GM19455 (cell line): ENCODE measurements at regions not wholly inside any gene's neighbourhood (a gene's known extent, or its start where the extent isn't known, plus 50 kb on each side); places are given as distances from the start of the nearest gene placed in this dataset.

Source experiments
- ATAC-seq: cut with Tn5 transposase; IDR thresholded peaks from one replicate; pipeline ENCODE4 v1.9.1; 2021; ENCODE audit not compliant: unreplicated experiment

DNA sequence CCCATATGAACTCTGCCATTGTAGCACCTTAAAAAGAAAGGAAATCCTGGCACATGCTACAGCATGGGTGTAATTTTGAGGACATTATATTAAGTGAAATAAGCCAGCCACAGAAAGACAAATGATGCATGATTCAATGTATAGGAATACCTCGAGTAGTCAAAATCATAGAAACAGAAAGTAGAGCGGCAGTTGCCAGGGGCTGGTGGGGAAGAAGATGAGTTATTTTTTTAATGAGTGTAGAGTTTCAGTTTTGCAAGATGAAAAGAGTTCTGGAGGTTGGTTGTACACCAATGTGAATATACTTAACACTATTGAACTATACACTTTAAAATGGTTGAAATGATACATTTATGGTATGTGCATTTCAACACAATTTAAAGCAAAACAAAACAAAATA lies 133.0 kb downstream of the ZDHHC21 start:
- peak; percentile 54 for ATAC-seq

DNA sequence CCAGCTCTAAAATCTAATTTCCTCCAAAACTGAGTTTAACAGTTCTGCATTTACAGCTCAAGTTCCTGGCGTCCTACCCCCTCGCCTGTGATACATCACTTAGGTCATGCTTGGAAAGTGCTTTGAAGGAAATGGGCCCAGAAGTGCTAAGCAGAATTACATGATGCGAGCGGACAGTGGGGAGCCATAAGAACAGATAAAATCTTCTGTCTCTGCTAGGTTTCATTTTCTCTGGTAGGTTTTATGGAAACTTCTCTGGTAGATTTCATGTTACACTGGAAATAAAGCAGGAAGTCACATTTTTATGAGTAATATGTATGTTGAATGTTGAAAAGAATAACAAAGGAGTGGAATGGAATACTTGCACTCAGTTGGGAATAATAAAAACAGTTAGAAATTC lies 138.3 kb downstream of the ZDHHC21 start:
- no peak for ATAC-seq

DNA sequence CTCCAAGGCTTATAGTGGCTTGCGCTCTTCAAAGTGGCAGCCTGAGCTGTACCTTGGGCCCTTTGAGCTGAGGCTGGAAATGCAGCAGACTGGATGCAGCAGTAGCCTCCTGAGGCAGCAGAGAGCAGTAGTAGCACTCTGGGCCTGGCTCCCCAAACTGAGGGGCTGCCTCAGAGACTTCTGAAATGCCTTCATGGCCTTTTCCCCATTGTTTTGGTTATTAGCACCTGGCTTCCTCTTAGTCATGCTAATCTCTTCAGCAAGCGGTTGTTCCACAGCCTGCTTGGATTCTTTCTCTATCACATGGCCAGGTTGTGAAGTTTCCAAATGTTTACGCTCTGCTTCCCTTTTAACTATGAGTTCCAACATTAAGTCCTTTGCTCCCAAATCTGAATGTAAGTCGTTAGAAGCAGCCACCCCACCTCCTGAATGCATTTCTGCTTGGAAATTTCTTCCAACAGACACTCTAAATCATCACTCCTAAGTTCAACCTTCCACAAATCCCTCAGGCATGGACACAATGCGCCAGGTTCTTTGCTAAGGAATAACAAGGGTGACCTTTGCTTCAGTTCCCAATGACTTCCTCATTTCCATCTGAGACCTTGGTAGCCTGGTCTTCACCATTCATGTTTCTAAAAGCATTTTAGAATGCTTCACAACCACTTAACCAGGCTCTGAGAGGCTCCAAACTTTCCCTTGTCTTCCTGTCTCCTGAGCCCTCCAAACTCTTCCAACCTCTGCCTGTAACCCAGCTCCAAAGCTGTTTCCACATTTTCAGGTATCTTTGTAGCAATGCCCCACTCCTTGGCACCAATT lies 145.8 kb downstream of the ZDHHC21 start:
- no peak for ATAC-seq

DNA sequence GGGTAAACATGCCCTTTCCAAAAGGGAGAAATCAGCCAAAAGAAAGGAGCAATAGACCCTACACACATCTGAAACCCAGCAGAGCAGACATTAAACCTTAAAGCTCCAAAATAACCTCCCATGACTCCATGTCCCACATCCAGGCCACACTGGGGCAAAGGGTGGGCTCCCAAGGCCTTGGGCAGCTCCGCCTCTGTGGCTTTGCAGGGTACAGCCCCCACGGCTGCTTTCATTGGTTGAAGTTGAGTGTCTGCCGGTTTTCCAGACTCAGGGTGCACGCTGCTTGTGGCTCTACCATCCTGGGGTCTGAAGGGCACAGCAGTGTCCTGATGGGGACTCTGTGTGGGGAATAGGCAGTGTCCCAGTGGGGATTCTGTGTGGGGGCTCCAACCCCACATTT lies 146.5 kb downstream of the ZDHHC21 start:
- no peak for ATAC-seq

DNA sequence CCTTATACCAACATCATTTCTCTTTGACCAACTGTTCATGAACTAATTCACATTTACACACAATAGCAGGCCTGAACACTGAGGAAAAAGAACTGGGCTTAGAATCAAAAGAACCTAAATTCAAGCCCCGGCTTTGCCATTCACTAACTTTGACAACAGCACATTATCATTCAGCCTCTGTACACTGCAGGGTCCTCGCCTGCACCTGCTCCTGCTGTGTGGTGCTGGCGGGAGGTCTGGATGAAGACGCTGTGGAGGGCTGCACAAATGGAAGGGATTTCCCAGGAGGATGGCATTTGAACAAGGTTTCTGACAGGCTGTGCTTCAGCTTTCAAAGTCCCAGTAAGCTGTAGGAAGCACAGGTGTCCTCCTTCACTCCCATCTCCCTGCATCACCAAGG lies 151.2 kb downstream of the ZDHHC21 start:
- ATAC-seq, result no peak

DNA sequence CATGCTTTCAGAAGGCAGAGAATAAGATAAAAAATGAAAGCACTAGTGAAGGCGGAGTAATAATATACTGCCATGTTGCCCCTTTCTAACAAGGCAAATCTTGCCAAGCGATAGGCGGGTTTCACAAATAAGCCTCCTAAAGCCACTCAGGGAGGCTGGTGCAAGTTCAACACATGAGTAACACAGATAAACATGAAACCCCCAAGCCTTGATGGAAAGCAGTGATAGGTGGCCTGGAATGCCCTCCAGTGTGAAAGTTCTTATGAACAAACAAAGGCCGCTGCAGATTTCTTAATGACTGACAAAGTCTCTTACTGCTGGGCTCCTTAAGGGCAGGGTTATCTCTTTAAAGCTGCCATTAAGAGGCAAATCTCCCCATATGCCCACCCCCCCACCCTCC lies 154.7 kb downstream of the ZDHHC21 start:
- no peak for ATAC-seq

DNA sequence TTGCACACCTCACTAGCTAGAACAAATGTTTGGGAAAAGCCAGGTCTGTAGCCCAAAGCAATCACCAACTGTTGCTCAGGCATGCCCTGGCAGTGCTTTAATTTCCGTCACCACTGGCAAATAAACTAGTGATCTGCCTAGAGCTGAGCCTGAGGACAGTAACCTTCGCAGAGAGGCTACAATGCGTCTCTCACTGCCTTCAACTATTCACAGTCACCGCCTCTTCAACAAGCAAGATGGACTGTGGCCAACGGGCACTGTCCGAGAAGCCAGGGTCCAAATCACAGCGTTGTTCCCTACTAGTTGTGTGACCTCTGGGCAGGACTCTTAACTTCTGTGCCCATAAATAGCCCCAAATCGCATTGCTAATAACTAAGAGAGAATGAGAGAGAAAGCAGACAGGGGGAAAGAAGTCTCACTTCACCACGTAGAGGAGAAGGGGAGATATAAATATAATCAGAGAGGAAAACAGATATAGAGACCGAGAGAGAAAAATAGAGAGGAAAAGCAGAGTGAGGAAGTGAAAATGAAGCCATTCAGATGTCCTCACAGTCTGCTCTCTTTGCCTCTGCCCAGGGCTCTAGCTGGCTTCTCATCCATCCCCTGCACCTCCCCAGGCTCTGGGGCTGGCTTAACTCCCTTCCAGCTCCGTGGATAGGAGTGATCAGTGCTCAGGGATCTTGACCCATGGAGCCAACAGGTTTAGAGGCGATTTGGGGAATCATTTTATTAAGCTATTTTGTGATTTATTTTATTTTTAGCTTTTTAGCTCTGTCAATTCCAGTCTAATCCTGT lies 157.9 kb downstream of the ZDHHC21 start:
- ATAC-seq, result no peak

DNA sequence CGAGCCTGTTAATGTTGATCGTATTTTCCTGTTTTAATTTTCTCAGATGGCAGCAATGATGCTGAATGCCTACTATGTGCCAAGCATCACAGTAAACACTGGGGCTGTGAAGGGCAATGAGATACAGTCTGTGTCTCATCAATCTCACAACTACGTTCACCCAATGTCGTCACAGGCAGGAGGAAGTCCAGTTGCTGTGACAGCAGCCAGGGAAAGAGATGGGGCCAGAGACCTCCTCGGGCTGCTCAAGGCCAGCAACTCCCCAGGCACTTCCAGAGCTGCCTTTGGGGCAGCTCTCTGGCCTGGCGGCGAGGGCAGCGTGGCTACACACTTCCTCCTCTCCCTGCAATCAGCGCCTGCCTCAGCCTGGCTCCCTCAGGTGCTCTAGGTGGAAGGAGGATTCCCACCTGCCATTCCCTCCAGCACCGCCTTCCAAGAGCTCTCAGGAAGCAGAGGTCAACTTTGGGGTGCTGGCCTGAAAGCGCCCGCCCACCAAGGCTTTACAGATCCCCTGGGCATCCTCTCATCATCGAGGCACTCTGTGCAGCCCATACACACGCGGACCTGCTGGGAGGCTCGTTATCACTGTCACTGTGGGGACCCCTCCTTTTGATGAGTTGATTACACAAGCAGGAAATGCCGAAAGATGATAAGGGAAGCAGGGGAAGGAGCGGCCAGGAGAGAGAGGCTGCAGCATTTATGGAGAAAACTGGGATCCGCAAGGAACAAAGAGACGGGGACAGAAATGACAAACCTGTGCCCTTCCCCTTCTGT lies 159.2 kb downstream of the ZDHHC21 start:
- ATAC-seq, result no peak

DNA sequence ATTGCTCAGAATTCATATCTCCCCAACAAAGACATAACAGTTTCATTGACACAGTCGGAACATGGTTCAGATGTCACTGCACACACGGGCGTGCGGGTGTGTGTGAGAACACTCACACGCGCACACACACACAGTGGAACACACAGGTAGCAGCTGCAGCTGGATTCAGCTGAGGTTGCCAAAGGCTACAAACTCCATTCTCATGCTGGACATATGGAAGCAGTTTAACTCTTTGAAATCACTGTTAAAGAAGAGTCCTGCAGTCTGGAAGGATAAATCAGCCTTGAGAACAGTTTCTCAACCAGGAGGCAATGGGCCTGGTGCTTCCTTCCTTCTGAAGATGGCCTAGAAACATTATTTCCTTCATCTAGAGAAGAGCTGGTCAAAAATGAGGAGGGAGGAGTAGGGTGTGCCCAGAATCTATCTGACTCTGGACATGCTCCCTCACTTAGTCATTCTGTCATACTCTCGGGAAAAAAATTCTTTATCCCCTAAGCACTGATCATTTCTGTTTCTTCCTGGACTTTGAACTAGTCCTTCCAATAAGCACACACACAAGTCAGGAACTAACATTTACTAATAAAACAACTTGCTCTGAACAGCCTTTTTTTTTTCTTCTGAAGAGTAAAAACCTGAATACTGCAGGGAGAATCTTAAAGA lies 160.6 kb downstream of the ZDHHC21 start:
- ATAC-seq, result no peak

DNA sequence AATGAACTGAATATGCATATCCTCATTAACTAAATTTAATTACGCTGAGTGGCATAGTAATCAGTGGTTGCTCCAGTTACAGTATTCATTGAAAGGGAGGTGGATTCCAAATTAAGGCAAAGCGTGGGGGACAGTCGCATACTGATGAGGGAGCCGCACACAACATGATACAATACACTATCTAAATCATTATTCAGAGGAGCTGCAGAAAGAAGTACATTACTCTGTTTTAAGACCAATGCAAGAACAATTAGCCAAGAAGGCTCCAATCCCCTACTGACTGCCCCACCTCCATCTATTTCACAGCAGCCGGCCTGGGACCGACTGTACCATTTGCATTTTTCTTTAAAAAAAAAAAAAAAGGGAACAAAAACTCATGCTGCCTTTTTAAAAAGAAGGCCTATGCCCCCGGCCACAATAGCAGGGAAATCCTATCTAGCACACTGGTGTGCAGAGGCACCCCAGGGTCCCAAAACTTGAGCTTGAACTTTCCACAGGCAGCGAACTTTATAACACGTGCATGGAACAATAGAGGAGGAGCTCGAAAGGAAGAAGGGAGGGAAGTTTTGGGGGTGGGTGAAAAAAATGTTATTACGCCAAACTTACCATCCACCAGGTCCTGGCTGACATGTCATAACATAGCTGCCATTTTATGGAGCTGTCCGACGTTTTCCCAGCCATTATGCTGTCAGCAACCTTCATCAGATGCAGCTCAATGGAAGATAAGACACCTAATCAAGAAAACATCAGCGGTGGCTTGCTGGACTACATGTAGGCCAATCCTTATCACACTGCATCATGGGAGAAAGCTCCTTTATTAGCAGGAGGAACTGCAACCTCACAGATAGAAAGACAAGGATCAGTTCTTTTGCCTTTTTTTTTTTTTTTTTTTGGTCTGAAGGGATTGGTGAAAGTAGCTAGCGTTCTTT lies 161.6 kb downstream of the ZDHHC21 start:
- ATAC-seq, result no peak

DNA sequence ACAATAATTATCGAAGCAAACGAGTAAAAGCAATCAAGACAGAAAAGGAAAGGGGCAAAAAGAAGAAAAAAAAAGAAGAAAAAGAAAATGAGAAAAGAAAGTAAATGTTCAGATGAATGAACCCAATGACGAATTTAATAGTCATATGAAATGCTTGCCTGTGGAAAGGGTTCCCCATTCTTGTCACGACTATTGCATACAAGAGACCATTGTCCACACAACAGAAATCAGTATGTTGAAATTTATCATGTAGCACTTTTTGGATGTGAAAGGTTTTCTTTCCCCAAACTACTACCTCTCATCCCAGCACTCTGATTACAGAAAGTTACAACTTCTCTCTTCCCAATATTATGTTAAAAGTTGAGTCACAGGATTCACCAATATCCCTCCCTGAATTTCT lies 162.4 kb downstream of the ZDHHC21 start:
- ATAC-seq, result no peak

DNA sequence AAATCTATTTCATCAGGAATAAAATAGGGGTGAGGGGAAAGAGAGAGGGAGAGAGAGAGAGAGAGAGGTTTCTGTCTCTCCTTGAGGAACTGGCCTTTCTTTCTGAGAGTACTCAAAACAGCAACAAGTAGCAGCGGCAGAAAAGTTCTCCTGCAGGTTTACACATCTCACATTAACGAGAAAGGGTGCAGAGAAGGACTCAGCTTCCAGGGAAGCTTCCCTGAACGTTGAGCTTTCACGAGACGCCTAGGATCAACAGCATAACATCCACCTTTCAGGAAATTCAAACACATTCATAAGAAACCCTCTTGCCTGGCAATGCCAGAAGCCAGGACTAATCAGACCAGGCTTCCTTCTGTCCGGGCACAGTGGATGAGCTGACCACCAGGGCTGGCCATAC lies 162.9 kb downstream of the ZDHHC21 start:
- ATAC-seq, result no peak

DNA sequence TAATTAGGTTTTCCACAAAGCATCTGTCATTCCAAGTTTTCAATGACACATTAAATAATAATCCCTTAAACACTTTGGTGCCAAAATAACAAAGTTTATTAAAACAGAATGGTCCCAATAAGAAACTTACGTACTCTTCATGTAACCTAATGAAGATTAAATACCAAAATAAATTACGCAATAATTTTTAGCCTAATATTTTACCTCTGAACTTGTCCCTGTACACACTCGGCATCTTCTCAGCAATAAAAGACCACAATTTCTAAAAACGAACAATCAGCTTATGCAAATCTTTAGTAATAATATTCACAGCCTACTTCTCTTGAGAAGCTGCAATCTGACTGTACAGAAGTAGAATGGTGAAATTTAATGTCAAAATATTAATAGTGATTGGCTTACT lies 163.6 kb downstream of the ZDHHC21 start:
- no peak for ATAC-seq

DNA sequence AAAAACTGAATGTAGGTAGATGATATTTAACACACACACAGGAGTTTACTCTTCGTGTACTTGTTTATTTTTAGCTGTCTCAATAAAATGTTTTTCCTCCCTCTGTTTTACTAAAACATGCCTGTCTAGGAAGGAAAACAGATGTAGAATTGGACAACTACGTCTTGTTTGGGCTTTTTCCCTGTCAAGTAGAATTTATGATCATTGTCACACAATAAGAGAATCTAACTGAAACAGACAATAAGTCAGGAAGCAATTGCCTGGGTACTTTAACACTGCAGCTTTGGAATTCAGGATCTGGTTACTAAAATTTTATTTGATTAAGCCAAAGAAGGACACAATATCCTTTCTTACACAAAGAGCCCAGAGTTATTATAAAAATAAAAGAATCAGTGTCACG lies 164.2 kb downstream of the ZDHHC21 start:
- no peak for ATAC-seq

DNA sequence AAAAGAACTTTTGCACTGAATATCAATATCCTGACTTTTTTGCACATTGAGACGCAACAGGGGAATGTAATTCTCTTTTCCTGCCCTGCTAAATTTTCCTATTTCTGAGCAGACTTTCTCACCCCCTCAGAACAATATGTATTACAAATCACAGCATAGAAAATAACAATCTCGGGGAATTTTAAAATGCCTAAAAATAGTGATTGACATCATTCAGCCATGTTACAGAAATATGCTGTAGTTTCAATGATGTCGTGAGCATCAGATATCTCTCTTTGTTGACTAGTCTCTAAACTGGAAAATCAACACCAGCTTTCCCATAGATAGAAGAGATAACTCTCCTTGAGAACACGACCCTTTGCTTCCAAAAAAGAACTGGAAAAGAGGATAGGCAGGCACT lies 166.7 kb downstream of the ZDHHC21 start:
- no peak for ATAC-seq

DNA sequence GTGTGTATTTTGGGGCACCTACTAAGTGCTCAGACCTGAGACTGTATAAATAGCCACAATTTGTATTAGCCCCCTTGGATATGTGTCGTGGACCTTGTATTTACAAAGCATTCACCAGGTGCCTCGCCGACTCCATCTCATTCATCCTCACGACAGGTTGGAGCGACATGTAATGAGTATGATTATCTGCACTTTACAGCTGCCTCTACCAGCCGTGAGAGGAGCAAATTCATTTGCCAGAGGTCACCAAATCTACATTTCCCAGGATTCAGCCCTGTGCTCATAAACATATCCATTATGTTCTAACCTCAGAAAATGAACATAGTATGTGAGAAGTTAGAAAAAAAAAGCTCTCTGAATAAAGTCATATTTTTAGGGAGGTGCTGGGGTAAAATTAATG lies 167.4 kb downstream of the ZDHHC21 start:
- ATAC-seq, result no peak

DNA sequence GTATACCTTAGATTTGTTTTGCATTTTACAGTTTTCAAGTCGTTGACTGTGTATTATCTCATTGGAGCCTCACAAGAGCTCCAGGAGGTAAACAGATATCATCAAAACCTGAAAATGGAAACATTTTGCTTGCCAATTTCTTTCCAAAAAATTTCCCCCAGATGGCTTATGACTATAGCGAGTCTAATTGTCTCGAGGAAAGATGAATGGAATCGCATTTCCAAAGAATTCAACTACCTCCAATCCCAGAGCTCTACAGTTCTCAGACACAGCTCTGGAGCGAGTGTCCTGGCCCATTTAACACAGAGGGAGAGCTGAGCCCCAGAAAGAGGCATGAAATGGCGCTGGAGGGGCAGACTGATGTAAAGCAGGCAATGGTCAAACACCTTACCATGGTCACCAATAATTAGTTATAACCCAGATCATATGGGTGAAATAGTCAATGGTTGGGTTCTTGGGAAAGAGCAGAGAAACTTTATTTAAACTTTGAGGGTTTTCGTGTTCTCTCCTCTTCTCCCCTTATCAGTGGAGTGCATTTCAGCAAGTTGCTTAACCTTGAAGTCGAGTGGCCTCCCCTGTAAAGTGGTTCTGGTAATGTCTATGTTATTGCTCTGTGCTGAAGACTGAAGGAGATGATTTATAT lies 168.2 kb downstream of the ZDHHC21 start:
- ATAC-seq, result no peak

DNA sequence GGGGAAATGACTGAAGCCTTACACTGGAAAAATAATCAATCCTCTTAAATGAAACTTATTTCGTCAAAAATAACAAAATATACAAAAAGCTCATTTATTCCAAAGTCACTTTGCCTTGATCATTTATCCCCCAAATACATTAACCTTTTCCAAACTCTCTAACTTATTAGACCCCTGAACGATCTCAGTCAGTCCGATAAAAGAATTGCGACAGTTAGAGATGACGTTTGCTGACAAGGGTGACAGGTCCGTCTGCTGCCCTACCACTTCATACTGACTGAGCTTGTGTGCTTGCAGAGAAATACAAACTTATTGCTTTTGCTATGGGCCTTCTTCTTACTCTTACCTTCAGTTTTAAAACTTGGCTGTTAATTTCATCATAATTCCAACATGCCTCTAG lies 169.7 kb downstream of the ZDHHC21 start:
- no peak for ATAC-seq

DNA sequence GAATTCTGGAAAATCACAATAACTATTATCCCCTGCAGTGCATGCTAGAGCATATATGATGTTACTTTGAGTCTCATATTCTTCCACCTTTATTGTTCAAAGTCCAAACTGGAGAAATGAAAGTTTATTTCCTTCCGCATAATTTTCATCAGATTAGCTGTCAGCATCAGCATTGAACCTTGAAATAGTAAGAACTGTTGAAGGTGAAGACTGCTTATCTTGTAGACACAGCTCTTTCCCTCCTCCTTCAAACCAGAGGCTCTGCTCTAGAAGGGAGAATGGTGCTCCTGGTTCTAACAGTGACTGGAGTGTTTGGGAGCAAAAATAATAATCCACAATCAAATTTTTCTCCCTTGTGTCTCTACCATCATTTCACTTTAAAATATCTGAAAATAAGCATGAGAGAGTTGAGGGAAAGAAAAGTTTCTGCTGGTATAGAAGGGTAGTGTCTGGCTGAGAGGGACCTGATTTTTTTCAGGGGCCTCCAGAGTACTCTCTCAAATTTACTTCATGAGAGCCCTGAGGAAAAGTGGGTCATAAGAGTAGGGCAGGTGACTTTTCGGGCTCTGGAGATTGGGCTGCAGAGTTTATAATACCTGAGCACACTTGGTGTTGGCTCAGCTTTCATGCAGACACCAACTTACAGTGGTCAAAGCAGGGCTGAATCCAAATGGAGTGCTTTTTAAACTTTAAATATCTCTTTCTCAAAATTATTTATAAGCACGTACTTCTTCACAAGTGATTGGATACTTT lies 170.4 kb downstream of the ZDHHC21 start:
- ATAC-seq, result no peak
